NT2/D1 (cell line): ENCODE measurements at regions not wholly inside any gene's neighbourhood (a gene's known extent, or its start where the extent isn't known, plus 50 kb on each side); places are given as distances from the start of the nearest gene placed in this dataset.

ENCODE experiments used
- YY1 ChIP-seq: IDR thresholded peaks from 2 replicates; pipeline ENCODE4 v1.6.1; 2011; ENCODE audit not compliant: insufficient read length, insufficient read depth
- ZNF274 ChIP-seq: IDR thresholded peaks from 2 replicates; pipeline ENCODE4 v1.6.1; 2011; ENCODE audit warnings: mild to moderate bottlenecking, low read depth, low read length

- TF ChIP-seq YY1 (no peak), ZNF274 (no peak)
These were observed 714.1 kb upstream of the TMEM132C start for GRCh38 chr12:127552838-127553237.
